MM.1S (cell line): ENCODE measurements at regions not wholly inside any gene's neighbourhood (a gene's known extent, or its start where the extent isn't known, plus 50 kb on each side); places are given as distances from the start of the nearest gene placed in this dataset.

Source experiments
- EZH2 ChIP-seq: fragments of 300-600 bp; sonication (generic); optimal IDR thresholded peaks from 2 replicates; pipeline ENCODE3; 2017; ENCODE audit warnings: low read depth, mild to moderate bottlenecking, antibody characterized with exemption, low read length, mixed read lengths
- EZH2phosphoT487 ChIP-seq: fragments of 300-600 bp; sonication (generic); IDR thresholded peaks from 2 replicates; pipeline ENCODE4 v1.6.1; 2018; ENCODE audit warnings: antibody characterized with exemption, low read length
- TF ChIP-seq, protein P1 (sequence below): fragments of 300-600 bp; sonication (generic); IDR thresholded peaks from 2 replicates; pipeline ENCODE4 v1.5.1; 2016; ENCODE audit warnings: antibody characterized with exemption, low read length, mixed read lengths

DNA sequence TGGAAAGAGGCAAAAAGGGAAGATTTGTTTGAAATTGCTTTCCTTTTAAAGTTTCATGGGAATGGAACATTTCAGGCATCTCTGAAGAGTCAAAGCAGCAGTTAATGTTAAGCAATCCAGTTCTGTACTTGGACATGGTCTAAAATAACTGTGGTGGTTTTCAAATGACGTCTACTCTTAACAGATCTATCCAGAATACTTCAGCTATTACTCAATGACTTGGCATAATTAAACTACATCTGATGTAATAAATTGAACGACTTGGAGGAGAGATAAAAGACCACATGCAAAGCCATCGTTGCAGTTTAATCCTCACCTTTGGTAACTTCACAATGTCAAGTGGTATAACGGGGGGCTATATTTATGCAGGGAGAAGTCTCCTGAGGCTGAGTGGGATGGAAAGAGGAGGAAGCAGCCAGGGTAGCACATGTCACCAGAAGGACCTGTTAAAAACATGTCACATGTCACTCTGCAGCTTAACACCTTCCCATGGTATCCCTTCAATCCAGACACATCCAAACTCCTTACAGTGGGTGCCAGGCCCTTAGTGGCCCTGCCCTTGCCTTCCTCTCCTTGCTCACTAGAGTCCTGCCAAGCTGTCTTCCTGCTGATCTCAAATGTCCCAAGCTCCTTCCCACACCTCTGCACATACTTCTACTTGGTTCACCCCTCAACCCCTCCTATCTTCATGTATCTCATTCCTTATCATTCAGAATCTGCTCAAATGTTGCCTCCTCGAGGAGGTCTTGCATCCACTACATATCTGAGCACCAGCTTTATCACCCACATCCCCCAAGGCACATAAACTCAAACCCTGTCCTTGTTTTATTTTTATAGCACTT lies 327.8 kb downstream of the SUCLA2 start:
- TF ChIP-seq, protein P1, sequence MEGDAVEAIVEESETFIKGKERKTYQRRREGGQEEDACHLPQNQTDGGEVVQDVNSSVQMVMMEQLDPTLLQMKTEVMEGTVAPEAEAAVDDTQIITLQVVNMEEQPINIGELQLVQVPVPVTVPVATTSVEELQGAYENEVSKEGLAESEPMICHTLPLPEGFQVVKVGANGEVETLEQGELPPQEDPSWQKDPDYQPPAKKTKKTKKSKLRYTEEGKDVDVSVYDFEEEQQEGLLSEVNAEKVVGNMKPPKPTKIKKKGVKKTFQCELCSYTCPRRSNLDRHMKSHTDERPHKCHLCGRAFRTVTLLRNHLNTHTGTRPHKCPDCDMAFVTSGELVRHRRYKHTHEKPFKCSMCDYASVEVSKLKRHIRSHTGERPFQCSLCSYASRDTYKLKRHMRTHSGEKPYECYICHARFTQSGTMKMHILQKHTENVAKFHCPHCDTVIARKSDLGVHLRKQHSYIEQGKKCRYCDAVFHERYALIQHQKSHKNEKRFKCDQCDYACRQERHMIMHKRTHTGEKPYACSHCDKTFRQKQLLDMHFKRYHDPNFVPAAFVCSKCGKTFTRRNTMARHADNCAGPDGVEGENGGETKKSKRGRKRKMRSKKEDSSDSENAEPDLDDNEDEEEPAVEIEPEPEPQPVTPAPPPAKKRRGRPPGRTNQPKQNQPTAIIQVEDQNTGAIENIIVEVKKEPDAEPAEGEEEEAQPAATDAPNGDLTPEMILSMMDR = no peak
- no peak for TF ChIP-seq EZH2
- no peak for TF ChIP-seq EZH2phosphoT487
